Neural progenitor cell (in vitro differentiated cells): ENCODE measurements at regions not wholly inside any gene's neighbourhood (a gene's known extent, or its start where the extent isn't known, plus 50 kb on each side); places are given as distances from the start of the nearest gene placed in this dataset.

ENCODE experiments used
- DNase-seq: peaks from one replicate; pipeline ENCODE4 v3.0.0-alpha.2; 2016; ENCODE audit warnings: low spot score
- H2AFZ ChIP-seq: fragments of 200-600 bp; sonication (generic); replicated peaks from 2 replicates; pipeline ENCODE4 v1.6.1; 2016; ENCODE audit warnings: antibody characterized with exemption
- H3F3A ChIP-seq: fragments of 200-600 bp; sonication (generic); 2 replicates; pipeline ENCODE4 v1.6.1; 2016; ENCODE audit warnings: antibody characterized with exemption, low read depth
- H3K27ac ChIP-seq: fragments of 200-600 bp; sonication (generic); 2 replicates; pipeline ENCODE4 v1.5.1; 2016; ENCODE audit warnings: mild to moderate bottlenecking
- H3K27me3 ChIP-seq: fragments of 200-600 bp; sonication (generic); 2 replicates; pipeline ENCODE4 v1.6.1; 2016; ENCODE audit warnings: mild to moderate bottlenecking, moderate library complexity
- H3K36me3 ChIP-seq: fragments of 200-600 bp; sonication (generic); 2 replicates; pipeline ENCODE4 v1.5.1; 2016
- H3K4me1 ChIP-seq: fragments of 200-600 bp; sonication (generic); 2 replicates; pipeline ENCODE4 v1.6.1; 2016; ENCODE audit warnings: mixed run types
- H3K4me2 ChIP-seq: fragments of 200-600 bp; sonication (generic); 2 replicates; pipeline ENCODE4 v1.6.1; 2016
- H3K4me3 ChIP-seq: fragments of 200-600 bp; sonication (generic); 2 replicates; pipeline ENCODE4 v1.5.1; 2016
- H3K79me2 ChIP-seq: fragments of 200-600 bp; sonication (generic); 2 replicates; pipeline ENCODE4 v1.6.1; 2016; ENCODE audit warnings: low read depth
- H3K9ac ChIP-seq: fragments of 200-600 bp; sonication (generic); 2 replicates; pipeline ENCODE4 v1.6.1; 2016
- H3K9me3 ChIP-seq: fragments of 200-600 bp; sonication (generic); 2 replicates; pipeline ENCODE4 v1.5.1; 2016; ENCODE audit warnings: low read depth
- H4K20me1 ChIP-seq: fragments of 200-600 bp; sonication (generic); 2 replicates; pipeline ENCODE4 v1.6.1; 2016; ENCODE audit warnings: low read depth
- H3K27ac Mint-ChIP-seq: 3 replicates; pipeline ENCODE4 v1.8.0; 2021; ENCODE audit warnings: mixed read lengths
- H3K27me3 Mint-ChIP-seq: 2 replicates; pipeline ENCODE4 v1.8.0; 2022; ENCODE audit warnings: low read depth, mild to moderate bottlenecking, inconsistent platforms, moderate library complexity, mixed read lengths; ENCODE audit not compliant: insufficient read depth
- H3K36me3 Mint-ChIP-seq: 3 replicates; pipeline ENCODE4 v1.8.0; 2021; ENCODE audit warnings: mixed read lengths
- H3K4me1 Mint-ChIP-seq: 3 replicates; pipeline ENCODE4 v1.8.0; 2021; ENCODE audit warnings: mixed read lengths
- H3K4me3 Mint-ChIP-seq: 3 replicates; pipeline ENCODE4 v1.8.0; 2021; ENCODE audit warnings: mild to moderate bottlenecking, moderate library complexity, mixed read lengths
- H3K9me3 Mint-ChIP-seq: 3 replicates; pipeline ENCODE4 v1.8.0; 2020; ENCODE audit warnings: mixed read lengths
- CTCF ChIP-seq: fragments of 200-600 bp; sonication (generic); IDR thresholded peaks from 2 replicates; pipeline ENCODE4 v1.5.1; 2017; ENCODE audit warnings: antibody characterized with exemption, mild to moderate bottlenecking
- EZH2 ChIP-seq: fragments of 200-600 bp; sonication (generic); IDR thresholded peaks from 2 replicates; pipeline ENCODE4 v1.6.1; 2017; ENCODE audit warnings: antibody characterized with exemption, mild to moderate bottlenecking, moderate library complexity
- EZH2phosphoT487 ChIP-seq: fragments of 200-600 bp; sonication (generic); IDR thresholded peaks from 2 replicates; pipeline ENCODE4 v1.6.1; 2017; ENCODE audit warnings: antibody characterized with exemption

- Histone ChIP-seq H3K4me1 (peaks cover 23% of the 10 kb centered on the region), H3K9me3 (no peaks in the 10 kb centered on the region), H2AFZ (no peak overlapping the region), H3F3A (peaks cover 10% of the 10 kb centered on the region), H3K9ac (no peak overlapping the region), H3K27ac (no peak overlapping the region), H4K20me1 (no peaks in the 10 kb centered on the region), H3K27me3 (no peaks in the 10 kb centered on the region), H3K79me2 (no peaks in the 10 kb centered on the region), H3K4me2 (no peak overlapping the region), H3K36me3 (no peaks in the 10 kb centered on the region), H3K4me3 (no peak overlapping the region)
- peak overlapping the region; percentile 72 for H3K27ac Mint-ChIP-seq
- no peaks in the 10 kb centered on the region for H3K9me3 Mint-ChIP-seq
- DNase-seq, result no peak
- peaks cover 6% of the 10 kb centered on the region for H3K27me3 Mint-ChIP-seq
- TF ChIP-seq EZH2phosphoT487 (no peak), EZH2 (no peak), CTCF (no peak)
- H3K4me1 Mint-ChIP-seq, result peaks cover 23% of the 10 kb centered on the region
- H3K4me3 Mint-ChIP-seq, result no peak overlapping the region
- H3K36me3 Mint-ChIP-seq, result no peaks in the 10 kb centered on the region
These were observed 85.0 kb upstream of the SSBP2 start for GRCh38 chr5:81835814-81836367.

- H3K4me3 Mint-ChIP-seq, result no peak overlapping the region
- TF ChIP-seq EZH2 (no peak), CTCF (no peak), EZH2phosphoT487 (no peak)
- H2AFZ ChIP-seq, result peak overlapping the region; percentile 58
- H3K9ac ChIP-seq, result no peak overlapping the region
- H3K4me1 ChIP-seq, result peaks cover 23% of the 10 kb centered on the region
- no peak for DNase-seq
- H3K27me3 Mint-ChIP-seq, result peaks cover 6% of the 10 kb centered on the region
- no peak overlapping the region for H3K27ac ChIP-seq
- no peak overlapping the region for H3K27ac Mint-ChIP-seq
- no peak overlapping the region for H3K4me3 ChIP-seq
- peaks cover 23% of the 10 kb centered on the region for H3K4me1 Mint-ChIP-seq
- H3F3A ChIP-seq, result peaks cover 10% of the 10 kb centered on the region
- H3K36me3 Mint-ChIP-seq, result no peaks in the 10 kb centered on the region
- H3K27me3 ChIP-seq, result no peaks in the 10 kb centered on the region
- no peaks in the 10 kb centered on the region for H4K20me1 ChIP-seq
- no peaks in the 10 kb centered on the region for H3K9me3 ChIP-seq
- H3K4me2 ChIP-seq, result no peak overlapping the region
- H3K36me3 ChIP-seq, result no peaks in the 10 kb centered on the region
- H3K79me2 ChIP-seq, result no peaks in the 10 kb centered on the region
- H3K9me3 Mint-ChIP-seq, result no peaks in the 10 kb centered on the region
These were observed 83.2 kb upstream of the SSBP2 start for GRCh38 chr5:81834021-81834660.

- Mint-ChIP-seq H3K4me3 (no peak overlapping the region), H3K9me3 (no peaks in the 10 kb centered on the region), H3K36me3 (no peaks in the 10 kb centered on the region), H3K4me1 (peaks cover under 1% of the 10 kb centered on the region), H3K27ac (peak overlapping the region; percentile 17), H3K27me3 (peaks cover 4% of the 10 kb centered on the region)
- Histone ChIP-seq H3K36me3 (no peaks in the 10 kb centered on the region), H4K20me1 (no peaks in the 10 kb centered on the region), H2AFZ (no peak overlapping the region), H3K27ac (no peak overlapping the region), H3K27me3 (no peaks in the 10 kb centered on the region), H3K9me3 (no peaks in the 10 kb centered on the region), H3K4me1 (peaks cover 12% of the 10 kb centered on the region), H3K4me3 (no peak overlapping the region), H3F3A (no peaks in the 10 kb centered on the region), H3K9ac (no peak overlapping the region), H3K4me2 (no peak overlapping the region), H3K79me2 (no peaks in the 10 kb centered on the region)
- no peak for DNase-seq
- TF ChIP-seq EZH2, result no peak
These were observed 79.7 kb upstream of the SSBP2 start for GRCh38 chr5:81830596-81830995.

- no peaks in the 10 kb centered on the region for H3K79me2 ChIP-seq
- peaks cover 5% of the 10 kb centered on the region for H3K4me1 Mint-ChIP-seq
These were observed 78.3 kb upstream of the SSBP2 start for GRCh38 chr5:81829242-81829641.

More at GRCh38 chr5:81829242-81829641, 78.3 kb upstream of the SSBP2 start:
- Mint-ChIP-seq H3K9me3 (no peaks in the 10 kb centered on the region), H3K4me3 (no peak overlapping the region), H3K27me3 (peaks cover 11% of the 10 kb centered on the region), H3K27ac (no peak overlapping the region), H3K36me3 (no peaks in the 10 kb centered on the region)
- H4K20me1 ChIP-seq, result no peaks in the 10 kb centered on the region
- TF ChIP-seq EZH2 (no peak), CTCF (no peak), EZH2phosphoT487 (no peak)
- H3K27ac ChIP-seq, result no peak overlapping the region
- no peaks in the 10 kb centered on the region for H3F3A ChIP-seq
- no peak overlapping the region for H3K9ac ChIP-seq
- H3K36me3 ChIP-seq, result no peaks in the 10 kb centered on the region
- H3K4me2 ChIP-seq, result no peak overlapping the region
- H3K9me3 ChIP-seq, result no peaks in the 10 kb centered on the region
- H2AFZ ChIP-seq, result no peak overlapping the region
- no peak overlapping the region for H3K4me3 ChIP-seq
- peaks cover 10% of the 10 kb centered on the region for H3K4me1 ChIP-seq
- H3K27me3 ChIP-seq, result no peaks in the 10 kb centered on the region
- DNase-seq, result no peak
